ENCODE measurements at regions not wholly inside any gene's neighbourhood (a gene's known extent, or its start where the extent isn't known, plus 50 kb on each side); places are given as distances from the start of the nearest gene placed in this dataset.

DNA sequence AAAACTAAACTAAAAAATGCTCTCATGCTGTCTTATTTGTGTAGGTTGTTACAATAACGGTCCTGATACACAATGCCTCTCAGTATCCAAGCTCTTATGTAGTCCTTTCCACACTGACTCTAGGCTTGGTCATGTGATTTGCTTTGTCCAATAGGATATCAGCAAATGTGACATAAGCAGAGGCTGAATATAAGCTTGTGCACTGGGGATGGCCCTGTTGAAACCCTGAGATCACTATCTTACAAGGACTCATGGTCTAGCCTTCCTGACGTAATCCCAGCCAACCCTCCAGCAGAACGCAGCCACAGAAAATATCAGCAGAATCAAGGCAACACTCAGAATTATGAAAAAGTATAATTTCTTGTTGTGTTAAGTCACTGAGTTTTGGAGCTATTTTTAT, 145.1 kb upstream of the CCN2 start:
- H3K4me3 ChIP-seq (replicated peaks; ENCODE audit: low read depth, low read length), result no peak overlapping the region
- no peak for DNase-seq (ENCODE audit: low read depth)
- TF ChIP-seq CTCF (IDR thresholded peaks at IDR 0.05; ENCODE audit: low read length, missing control alignments), result no peak

GRCh38 chr6:132089173-132089572, 138.0 kb upstream of the CCN2 start:
- TF ChIP-seq CTCF (IDR thresholded peaks at IDR 0.05; ENCODE audit: low read length, missing control alignments), result no peak
- H3K4me3 ChIP-seq (replicated peaks; ENCODE audit: low read depth, low read length), result no peak overlapping the region
- DNase-seq (ENCODE audit: low read depth), result no peak

DNA sequence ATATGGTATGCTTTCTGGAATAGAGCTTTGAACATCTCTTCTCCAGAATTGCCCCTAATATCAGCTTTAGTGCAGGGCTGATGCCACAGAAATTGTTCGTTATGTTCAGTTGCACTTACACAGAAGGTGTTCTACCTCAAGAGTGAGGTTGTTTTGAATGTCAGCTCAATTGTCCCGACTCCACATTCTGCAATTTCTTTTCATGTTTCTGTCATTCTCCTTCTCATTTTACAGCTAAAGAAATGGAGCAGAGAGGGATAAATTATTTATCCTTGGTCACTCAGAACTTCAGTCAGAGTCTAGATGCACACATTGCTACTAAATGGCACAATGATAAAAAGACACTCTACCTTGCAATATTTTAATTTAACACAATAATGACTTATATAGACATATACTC, 137.0 kb upstream of the CCN2 start:
- DNase-seq (ENCODE audit: low read depth), result no peak
- H3K4me3 ChIP-seq (replicated peaks; ENCODE audit: low read depth, low read length), result no peak overlapping the region
- TF ChIP-seq CTCF (IDR thresholded peaks at IDR 0.05; ENCODE audit: low read length, missing control alignments), result no peak

DNA sequence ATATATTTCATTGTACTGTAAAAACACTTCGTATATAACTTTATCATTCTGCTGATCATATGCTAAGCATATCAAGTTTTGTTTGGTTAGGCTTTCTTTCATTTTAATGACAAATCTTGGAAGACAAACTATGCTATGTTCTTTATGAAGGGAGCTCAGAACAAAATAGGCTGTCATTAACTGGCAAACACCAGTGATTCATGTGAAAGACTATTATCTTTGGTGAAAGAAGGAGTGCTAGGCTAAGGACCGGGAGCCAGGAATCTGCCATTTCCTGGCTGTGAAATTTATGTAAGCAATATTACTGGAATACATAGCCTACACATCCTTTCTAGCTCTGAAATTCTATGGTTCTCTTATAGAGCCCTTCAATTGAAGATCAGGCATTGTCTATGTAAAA, 136.2 kb upstream of the CCN2 start:
- H3K4me3 ChIP-seq (replicated peaks; ENCODE audit: low read depth, low read length), result no peak overlapping the region
- no peak for TF ChIP-seq CTCF (IDR thresholded peaks at IDR 0.05; ENCODE audit: low read length, missing control alignments)
- peak; percentile 72 for DNase-seq (ENCODE audit: low read depth)

GRCh38 chr6:132085731-132086130, 134.6 kb upstream of the CCN2 start:
- no peak for DNase-seq (ENCODE audit: low read depth)
- TF ChIP-seq CTCF (IDR thresholded peaks at IDR 0.05; ENCODE audit: low read length, missing control alignments), result no peak
- H3K4me3 ChIP-seq (replicated peaks; ENCODE audit: low read depth, low read length), result no peak overlapping the region

DNA sequence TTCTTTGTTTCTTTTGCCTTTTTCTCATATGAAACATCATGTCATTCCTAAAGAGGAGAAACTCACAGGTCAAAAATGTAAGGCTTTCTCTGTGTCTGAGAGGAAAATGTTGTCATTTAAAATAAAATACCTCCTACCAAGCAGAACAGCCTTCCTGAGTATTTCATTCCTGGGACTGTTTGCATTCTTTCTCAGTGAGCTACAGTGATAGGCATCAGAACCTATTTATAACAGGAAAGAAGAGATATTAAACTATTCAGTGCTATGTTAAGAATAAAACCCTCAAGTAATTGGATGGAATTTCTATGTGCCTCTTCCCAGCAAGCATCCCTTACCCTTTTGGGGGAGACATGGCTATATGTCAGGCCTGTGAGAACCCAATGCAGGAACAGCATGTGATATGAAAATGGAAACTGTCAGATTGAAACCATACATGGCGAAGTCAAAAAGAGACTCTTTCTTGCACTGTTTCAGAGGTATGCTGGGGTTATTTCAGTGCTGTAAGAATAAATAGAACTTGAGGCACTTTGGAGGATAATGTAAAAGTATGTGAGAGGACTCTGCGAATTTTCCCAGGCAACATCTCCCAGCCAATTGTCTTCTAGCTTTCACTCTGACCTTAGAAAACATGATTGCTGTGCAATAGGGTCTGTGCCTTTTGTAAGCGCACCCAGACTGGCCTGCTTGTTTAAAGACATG, 133.8 kb upstream of the CCN2 start:
- peak; percentile 95 for DNase-seq (ENCODE audit: low read depth)
- no peak overlapping the region for H3K4me3 ChIP-seq (replicated peaks; ENCODE audit: low read depth, low read length)
- TF ChIP-seq CTCF (IDR thresholded peaks at IDR 0.05; ENCODE audit: low read length, missing control alignments), result no peak

DNA sequence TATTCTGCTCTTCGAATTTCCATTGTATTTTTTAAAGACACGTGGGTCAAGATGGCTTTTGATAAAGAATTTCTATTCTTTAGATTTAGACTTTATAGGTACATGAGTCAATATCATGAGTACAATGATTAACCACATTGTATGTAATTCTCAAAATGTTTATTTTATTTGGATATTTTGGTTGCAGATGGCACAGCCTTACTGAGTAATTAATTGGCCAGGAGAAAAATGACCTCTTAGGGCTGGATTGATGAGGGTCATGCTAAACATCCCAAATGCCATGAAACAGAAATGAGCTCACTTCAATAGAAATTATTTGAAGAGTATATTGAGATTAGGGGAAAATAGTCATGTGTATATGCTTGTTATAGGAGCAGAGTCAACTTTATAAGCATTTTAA, 131.2 kb upstream of the CCN2 start:
- DNase-seq (ENCODE audit: low read depth), result no peak
- no peak overlapping the region for H3K4me3 ChIP-seq (replicated peaks; ENCODE audit: low read depth, low read length)
- no peak for TF ChIP-seq CTCF (IDR thresholded peaks at IDR 0.05; ENCODE audit: low read length, missing control alignments)
